Heart left ventricle (tissue), 13 donors: ENCODE measurements at regions not wholly inside any gene's neighbourhood (a gene's known extent, or its start where the extent isn't known, plus 50 kb on each side); places are given as distances from the start of the nearest gene placed in this dataset.

Experiments used
- POLR2A ChIP-seq, 2 donors: fragments of 450-650 bp; IDR thresholded peaks; one replicate each; pipeline ENCODE4 v1.6.1; 2017; ENCODE audit warnings: antibody characterized with exemption in 2 of 2, mild to moderate bottlenecking in 2 of 2, moderate library complexity in 2 of 2
- TF ChIP-seq, protein P1 (sequence below), 12 donors: fragments of 200-600 bp; sonication (generic) in 4 of 12; IDR thresholded peaks; one replicate each; pipeline versions ENCODE4 v1.5.0 to v1.8.0; 2018 to 2022; ENCODE audit warnings: antibody characterized with exemption in 12 of 12, mild to moderate bottlenecking in 5 of 12
- donor health status: ischemic (EF 13 %, LVEDD 7.1; RV severe dilation, severe dysfunction).
- donor health status: DM: no; HTN: yes; CAD: no.
- donor health status: DM: no; HTN: no; CAD: no.
- donor health status: ischemic (EF 25% LVEDD 6.9; RV normal size, moderate dysfunction).
- donor health status: ischemic (EF 25% LVEDD 5.7; RV mildly dilated, moderate dysfunction).
- donor health status: ischemic (EF 35%, LVEDD 5.7; RV mildly dilated, moderate dysfunction).
- donor health status: nonischemic (EF 11% LVEDD 7.7; RV severe dilation, severe dysfunction).
- donor health status: DM: yes; HTN: yes; CAD: no.
- donor health status: PGD.
- donor health status: ischemic (EF 29% LVEDD 5.4; RV normal size, mild dysfunction).
- donor health status: nonischemic (EF 23%, LVEDD 6.1; RV moderate dilation, normal function).

DNA sequence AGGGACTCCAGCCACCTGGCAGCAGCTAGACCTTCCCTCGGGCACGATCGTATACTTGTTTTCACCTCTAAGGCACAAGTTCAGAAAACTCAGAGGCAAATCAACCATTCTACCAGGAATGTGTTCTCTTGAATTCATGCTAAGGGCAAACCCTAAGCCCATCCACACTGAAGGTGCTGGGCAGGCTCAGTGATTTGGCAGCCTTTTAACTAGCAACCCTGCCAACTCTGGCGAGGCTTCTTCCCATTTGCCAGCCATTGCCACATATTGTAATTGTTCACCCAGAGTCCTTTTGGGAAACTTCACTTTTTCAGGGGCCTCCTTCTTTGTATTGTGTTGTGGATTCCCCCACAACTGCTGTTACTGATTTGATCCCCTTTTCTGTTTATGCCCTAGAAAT is 298.6 kb upstream of the LDB2 start:
- TF ChIP-seq, protein P1, sequence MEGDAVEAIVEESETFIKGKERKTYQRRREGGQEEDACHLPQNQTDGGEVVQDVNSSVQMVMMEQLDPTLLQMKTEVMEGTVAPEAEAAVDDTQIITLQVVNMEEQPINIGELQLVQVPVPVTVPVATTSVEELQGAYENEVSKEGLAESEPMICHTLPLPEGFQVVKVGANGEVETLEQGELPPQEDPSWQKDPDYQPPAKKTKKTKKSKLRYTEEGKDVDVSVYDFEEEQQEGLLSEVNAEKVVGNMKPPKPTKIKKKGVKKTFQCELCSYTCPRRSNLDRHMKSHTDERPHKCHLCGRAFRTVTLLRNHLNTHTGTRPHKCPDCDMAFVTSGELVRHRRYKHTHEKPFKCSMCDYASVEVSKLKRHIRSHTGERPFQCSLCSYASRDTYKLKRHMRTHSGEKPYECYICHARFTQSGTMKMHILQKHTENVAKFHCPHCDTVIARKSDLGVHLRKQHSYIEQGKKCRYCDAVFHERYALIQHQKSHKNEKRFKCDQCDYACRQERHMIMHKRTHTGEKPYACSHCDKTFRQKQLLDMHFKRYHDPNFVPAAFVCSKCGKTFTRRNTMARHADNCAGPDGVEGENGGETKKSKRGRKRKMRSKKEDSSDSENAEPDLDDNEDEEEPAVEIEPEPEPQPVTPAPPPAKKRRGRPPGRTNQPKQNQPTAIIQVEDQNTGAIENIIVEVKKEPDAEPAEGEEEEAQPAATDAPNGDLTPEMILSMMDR (IDR thresholded peaks at IDR 0.05), result no peak
- no peak for TF ChIP-seq POLR2A (IDR thresholded peaks at IDR 0.05)
